Glutamatergic neuron (in vitro differentiated cells): ENCODE measurements at regions not wholly inside any gene's neighbourhood (a gene's known extent, or its start where the extent isn't known, plus 50 kb on each side); places are given as distances from the start of the nearest gene placed in this dataset.

Experiments
- DNase-seq: peaks from one replicate; pipeline ENCODE4 v3.0.0; 2022
- H3K27ac Mint-ChIP-seq: one replicate; pipeline ENCODE4 v1.8.0; 2020; ENCODE audit warnings: mild to moderate bottlenecking, mixed read lengths, inconsistent platforms; ENCODE audit not compliant: unreplicated experiment
- H3K27me3 Mint-ChIP-seq: one replicate; pipeline ENCODE4 v1.8.0; 2020; ENCODE audit warnings: mild to moderate bottlenecking, moderate library complexity, mixed read lengths, inconsistent platforms; ENCODE audit not compliant: unreplicated experiment
- H3K36me3 Mint-ChIP-seq: one replicate; pipeline ENCODE4 v1.8.0; 2020; ENCODE audit warnings: mild to moderate bottlenecking, mixed read lengths, inconsistent platforms; ENCODE audit not compliant: unreplicated experiment
- H3K4me1 Mint-ChIP-seq: one replicate; pipeline ENCODE4 v1.8.0; 2020; ENCODE audit warnings: mild to moderate bottlenecking, low read depth, mixed read lengths, inconsistent platforms; ENCODE audit not compliant: unreplicated experiment
- H3K4me3 Mint-ChIP-seq: one replicate; pipeline ENCODE4 v1.8.0; 2020; ENCODE audit warnings: mild to moderate bottlenecking, mixed read lengths, inconsistent platforms; ENCODE audit not compliant: unreplicated experiment
- H3K9me3 Mint-ChIP-seq: one replicate; pipeline ENCODE4 v1.8.0; 2020; ENCODE audit warnings: mild to moderate bottlenecking, moderate library complexity, mixed read lengths, inconsistent platforms; ENCODE audit not compliant: unreplicated experiment
- TF ChIP-seq, protein P1 (sequence below): fragments of 200-600 bp; sonication (generic); IDR thresholded peaks from one replicate; pipeline ENCODE4 v1.5.0; 2021; ENCODE audit not compliant: partially characterized antibody, unreplicated experiment

DNA sequence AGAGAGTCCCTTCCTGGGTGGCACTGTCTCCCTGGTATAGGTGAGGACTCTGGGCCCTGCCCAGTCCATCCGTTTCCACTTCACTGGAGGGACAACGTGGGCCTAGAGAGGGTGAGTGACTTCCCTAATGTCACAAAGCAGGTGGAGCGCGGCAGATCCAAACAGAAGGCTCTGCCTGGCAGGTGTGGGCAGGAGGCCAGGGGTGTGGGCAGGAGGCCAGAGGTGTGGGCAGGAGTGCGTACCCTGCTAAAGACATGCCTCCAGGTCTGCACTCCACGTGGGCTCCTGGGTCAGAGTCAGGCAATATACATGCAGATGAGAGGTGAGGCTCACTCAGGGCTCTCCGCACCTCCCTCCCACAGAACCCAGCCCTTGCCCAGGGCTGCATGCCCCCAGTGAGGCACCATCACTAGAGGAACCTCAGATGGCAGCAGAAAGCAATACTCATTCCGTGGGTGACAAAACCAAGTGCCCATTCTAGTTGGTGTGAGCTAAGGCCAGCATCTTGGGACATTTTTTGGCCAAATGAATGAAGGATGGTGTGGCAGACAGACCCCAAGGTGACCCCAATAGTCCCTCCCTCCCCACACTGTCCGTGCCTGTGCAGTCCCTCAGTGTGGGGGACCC lies 271.6 kb upstream of the RTL1 start:
- H3K9me3 Mint-ChIP-seq, result no peaks in the 10 kb centered on the region
- DNase-seq, result no peak
- peaks cover 8% of the 10 kb centered on the region for H3K36me3 Mint-ChIP-seq
- no peaks in the 10 kb centered on the region for H3K4me1 Mint-ChIP-seq
- H3K27me3 Mint-ChIP-seq, result peaks cover 4% of the 10 kb centered on the region
- TF ChIP-seq, protein P1, sequence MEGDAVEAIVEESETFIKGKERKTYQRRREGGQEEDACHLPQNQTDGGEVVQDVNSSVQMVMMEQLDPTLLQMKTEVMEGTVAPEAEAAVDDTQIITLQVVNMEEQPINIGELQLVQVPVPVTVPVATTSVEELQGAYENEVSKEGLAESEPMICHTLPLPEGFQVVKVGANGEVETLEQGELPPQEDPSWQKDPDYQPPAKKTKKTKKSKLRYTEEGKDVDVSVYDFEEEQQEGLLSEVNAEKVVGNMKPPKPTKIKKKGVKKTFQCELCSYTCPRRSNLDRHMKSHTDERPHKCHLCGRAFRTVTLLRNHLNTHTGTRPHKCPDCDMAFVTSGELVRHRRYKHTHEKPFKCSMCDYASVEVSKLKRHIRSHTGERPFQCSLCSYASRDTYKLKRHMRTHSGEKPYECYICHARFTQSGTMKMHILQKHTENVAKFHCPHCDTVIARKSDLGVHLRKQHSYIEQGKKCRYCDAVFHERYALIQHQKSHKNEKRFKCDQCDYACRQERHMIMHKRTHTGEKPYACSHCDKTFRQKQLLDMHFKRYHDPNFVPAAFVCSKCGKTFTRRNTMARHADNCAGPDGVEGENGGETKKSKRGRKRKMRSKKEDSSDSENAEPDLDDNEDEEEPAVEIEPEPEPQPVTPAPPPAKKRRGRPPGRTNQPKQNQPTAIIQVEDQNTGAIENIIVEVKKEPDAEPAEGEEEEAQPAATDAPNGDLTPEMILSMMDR, result no peak
- H3K4me3 Mint-ChIP-seq, result no peak overlapping the region
- H3K27ac Mint-ChIP-seq, result no peak overlapping the region

GRCh38 chr14:101175731-101176534 lies 272.4 kb upstream of the RTL1 start:
- H3K27ac Mint-ChIP-seq, result no peak overlapping the region
- no peak for DNase-seq
- peaks cover 4% of the 10 kb centered on the region for H3K27me3 Mint-ChIP-seq
- TF ChIP-seq, protein P1, result no peak
- no peak overlapping the region for H3K4me3 Mint-ChIP-seq
- H3K4me1 Mint-ChIP-seq, result no peaks in the 10 kb centered on the region
- peaks cover 3% of the 10 kb centered on the region for H3K9me3 Mint-ChIP-seq
- H3K36me3 Mint-ChIP-seq, result peaks cover 5% of the 10 kb centered on the region

GRCh38 chr14:101176535-101177205 lies 273.1 kb upstream of the RTL1 start:
- Mint-ChIP-seq H3K27ac (no peak overlapping the region), H3K4me1 (no peaks in the 10 kb centered on the region)

DNA sequence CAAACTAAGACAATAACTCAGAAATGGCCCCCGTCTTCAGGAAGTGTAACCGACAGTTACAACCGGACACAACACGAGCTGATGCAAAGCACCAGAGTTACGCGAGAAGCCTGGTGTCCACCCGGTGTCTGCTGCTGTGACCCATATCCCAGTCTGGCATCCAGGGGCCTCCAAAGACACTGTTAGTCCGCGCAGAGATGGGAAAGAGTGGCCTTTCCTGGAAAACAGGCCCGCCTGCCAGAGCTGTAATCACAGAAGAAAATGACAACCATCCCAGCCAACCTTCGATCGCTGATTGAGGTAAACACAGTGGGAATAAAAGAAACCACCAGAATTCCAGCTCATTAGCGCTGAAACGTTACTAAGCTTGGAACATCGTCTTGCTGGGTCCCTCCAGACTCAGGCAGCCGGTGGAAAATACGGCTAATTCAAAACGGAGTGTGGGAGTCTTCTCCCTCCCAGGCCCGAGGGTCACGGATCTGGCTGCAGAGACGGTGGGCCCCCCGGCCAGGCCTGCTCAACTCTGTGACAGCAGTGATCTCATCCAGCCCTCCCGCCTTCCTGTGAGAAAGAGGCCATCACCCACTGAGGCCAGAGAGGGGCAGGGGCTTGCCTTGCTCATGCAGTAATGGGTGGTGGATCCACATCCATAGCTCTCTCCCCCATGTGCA lies 273.9 kb upstream of the RTL1 start:
- Mint-ChIP-seq H3K4me3 (no peak overlapping the region), H3K36me3 (peaks cover 5% of the 10 kb centered on the region), H3K27me3 (peaks cover 1% of the 10 kb centered on the region), H3K9me3 (peaks cover 3% of the 10 kb centered on the region), H3K27ac (no peak overlapping the region), H3K4me1 (no peaks in the 10 kb centered on the region)
- DNase-seq, result no peak
- TF ChIP-seq, protein P1, result no peak

More at GRCh38 chr14:101176535-101177205, 273.1 kb upstream of the RTL1 start:
- Mint-ChIP-seq H3K36me3 (peaks cover 5% of the 10 kb centered on the region), H3K9me3 (peaks cover 3% of the 10 kb centered on the region), H3K4me3 (no peak overlapping the region), H3K27me3 (peaks cover 1% of the 10 kb centered on the region)
- TF ChIP-seq, protein P1, result no peak
- DNase-seq, result no peak
